DND-41 (cell line): ENCODE measurements at regions not wholly inside any gene's neighbourhood (a gene's known extent, or its start where the extent isn't known, plus 50 kb on each side); places are given as distances from the start of the nearest gene placed in this dataset.
A peak's percentile ranks its signal among the peaks of the same experiment; 100 is the strongest.

Experiments
- ATAC-seq: fragments of 200-7000 bp; cut with Tn5 transposase; 3 replicates; pipeline ENCODE4 v1.9.1; 2021; ENCODE audit warnings: low read depth; ENCODE audit not compliant: insufficient read depth
- DNase-seq: peaks from one replicate; pipeline ENCODE4 v3.0.0-alpha.2; 2020
- H2AFZ ChIP-seq: 2 replicates; pipeline ENCODE4 v1.6.0; 2012; ENCODE audit warnings: low read depth, low read length
- H3K27ac ChIP-seq: 2 replicates; pipeline ENCODE4 v1.5.1; 2012; ENCODE audit warnings: low read length, inconsistent platforms
- H3K27me3 ChIP-seq: fragments of 200-600 bp; sonication (generic); 2 replicates; pipeline ENCODE4 v1.6.0; 2012; ENCODE audit warnings: low read length, mild to moderate bottlenecking, inconsistent platforms; ENCODE audit not compliant: insufficient read depth, poor library complexity
- H3K36me3 ChIP-seq: 2 replicates; pipeline ENCODE4 v1.5.1; 2012; ENCODE audit warnings: low read length, inconsistent platforms; ENCODE audit not compliant: insufficient read depth
- H3K4me1 ChIP-seq: 2 replicates; pipeline ENCODE4 v1.5.1; 2012; ENCODE audit warnings: mild to moderate bottlenecking, low read length; ENCODE audit not compliant: insufficient read depth
- H3K4me2 ChIP-seq: 2 replicates; pipeline ENCODE4 v1.6.0; 2012; ENCODE audit warnings: mild to moderate bottlenecking, moderate library complexity, low read length, inconsistent platforms; ENCODE audit not compliant: insufficient read depth
- H3K4me3 ChIP-seq, 2 experiments: fragments of 200-600 bp in 1 of 2; shearing (Covaris generic) in 1 of 2; 2 replicates each; pipeline ENCODE4 v1.5.1; 2012 to 2016; ENCODE audit warnings: inconsistent platforms in 2 of 2, low read length in 2 of 2, mild to moderate bottlenecking in 2 of 2, low read depth in 1 of 2, moderate library complexity in 1 of 2
- H3K79me2 ChIP-seq: 2 replicates; pipeline ENCODE4 v1.6.0; 2012; ENCODE audit warnings: low read length, inconsistent platforms; ENCODE audit not compliant: insufficient read depth
- H3K9ac ChIP-seq: 2 replicates; pipeline ENCODE4 v1.6.0; 2012; ENCODE audit warnings: low read depth, mild to moderate bottlenecking, inconsistent platforms, low read length, moderate library complexity
- H3K9me3 ChIP-seq: 2 replicates; pipeline ENCODE4 v1.5.1; 2012; ENCODE audit warnings: low read length, moderate library complexity, mild to moderate bottlenecking, inconsistent platforms; ENCODE audit not compliant: insufficient read depth, severe bottlenecking
- H4K20me1 ChIP-seq: 2 replicates; pipeline ENCODE4 v1.6.0; 2012; ENCODE audit warnings: low read length; ENCODE audit not compliant: insufficient read depth
- EZH2 ChIP-seq: IDR thresholded peaks from 3 replicates; pipeline ENCODE4 v1.6.1; 2012; ENCODE audit warnings: borderline replicate concordance, low read depth, mild to moderate bottlenecking, moderate library complexity, low read length, inconsistent platforms; ENCODE audit not compliant: severe bottlenecking
- TF ChIP-seq, protein P1 (sequence below): IDR thresholded peaks from 2 replicates; pipeline ENCODE4 v1.5.1; 2012; ENCODE audit warnings: borderline replicate concordance, low read length, moderate library complexity, mild to moderate bottlenecking; ENCODE audit not compliant: poor library complexity, severe bottlenecking; ENCODE audit errors: extremely low read depth

DNA sequence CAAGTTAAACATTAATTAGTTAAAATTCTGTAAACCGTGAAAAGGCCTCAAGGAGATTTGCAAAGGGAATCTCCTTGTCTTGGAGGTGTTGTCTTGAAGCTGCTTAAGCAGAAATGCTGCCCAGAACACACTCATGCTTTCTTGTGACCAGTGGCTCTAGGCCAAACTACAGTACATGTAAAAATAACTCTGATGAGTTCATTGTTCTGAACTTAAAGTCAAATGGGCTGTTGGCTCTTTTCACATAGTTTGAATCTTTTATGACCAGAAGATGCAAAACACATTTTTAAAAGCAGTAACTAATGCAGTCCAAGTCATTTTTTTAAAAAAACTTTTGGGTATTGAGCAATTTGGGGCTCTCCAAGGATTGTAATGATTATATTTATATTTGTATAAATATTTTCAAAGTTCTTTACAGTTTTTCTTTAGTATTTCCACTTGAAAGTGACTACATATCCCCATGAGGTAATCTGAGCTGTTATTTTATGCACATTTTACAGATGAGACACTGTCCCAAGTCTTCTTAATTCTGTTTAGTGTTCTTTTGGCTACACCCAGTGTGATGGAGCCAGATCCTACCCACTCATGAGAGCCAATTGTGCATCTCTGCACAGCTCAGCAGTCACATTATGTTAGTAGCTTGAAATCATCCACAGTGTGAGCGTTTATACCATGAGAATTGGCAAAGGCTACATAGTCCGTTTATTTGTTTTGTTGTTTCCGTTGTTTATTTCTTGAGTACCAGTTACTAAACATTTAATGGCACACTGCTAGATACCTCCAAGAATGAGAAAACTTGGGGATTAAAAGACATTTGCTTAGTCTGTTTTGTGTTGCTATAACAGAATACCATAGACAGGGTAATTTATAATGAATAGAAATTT, 112.8 kb upstream of the ATXN3L start:
- Histone ChIP-seq H3K9ac (no peak overlapping the region), H3K4me3 (no peak overlapping the region), H3K27ac (no peak overlapping the region), H3K4me1 (peaks cover 6% of the 10 kb centered on the region; the same call in 1 of the 2 replicates), H3K9me3 (no peaks in the 10 kb centered on the region), H3K36me3 (no peaks in the 10 kb centered on the region), H3K79me2 (no peaks in the 10 kb centered on the region), H3K4me2 (no peak overlapping the region), H2AFZ (no peak overlapping the region), H3K27me3 (no peaks in the 10 kb centered on the region), H4K20me1 (no peaks in the 10 kb centered on the region)
- ATAC-seq, result no peak
- DNase-seq, result no peak
- no peak for TF ChIP-seq EZH2
- TF ChIP-seq, protein P1, sequence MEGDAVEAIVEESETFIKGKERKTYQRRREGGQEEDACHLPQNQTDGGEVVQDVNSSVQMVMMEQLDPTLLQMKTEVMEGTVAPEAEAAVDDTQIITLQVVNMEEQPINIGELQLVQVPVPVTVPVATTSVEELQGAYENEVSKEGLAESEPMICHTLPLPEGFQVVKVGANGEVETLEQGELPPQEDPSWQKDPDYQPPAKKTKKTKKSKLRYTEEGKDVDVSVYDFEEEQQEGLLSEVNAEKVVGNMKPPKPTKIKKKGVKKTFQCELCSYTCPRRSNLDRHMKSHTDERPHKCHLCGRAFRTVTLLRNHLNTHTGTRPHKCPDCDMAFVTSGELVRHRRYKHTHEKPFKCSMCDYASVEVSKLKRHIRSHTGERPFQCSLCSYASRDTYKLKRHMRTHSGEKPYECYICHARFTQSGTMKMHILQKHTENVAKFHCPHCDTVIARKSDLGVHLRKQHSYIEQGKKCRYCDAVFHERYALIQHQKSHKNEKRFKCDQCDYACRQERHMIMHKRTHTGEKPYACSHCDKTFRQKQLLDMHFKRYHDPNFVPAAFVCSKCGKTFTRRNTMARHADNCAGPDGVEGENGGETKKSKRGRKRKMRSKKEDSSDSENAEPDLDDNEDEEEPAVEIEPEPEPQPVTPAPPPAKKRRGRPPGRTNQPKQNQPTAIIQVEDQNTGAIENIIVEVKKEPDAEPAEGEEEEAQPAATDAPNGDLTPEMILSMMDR, result no peak

GRCh38 chrX:13430136-13430827, 110.4 kb upstream of the ATXN3L start:
- no peaks in the 10 kb centered on the region for H3K36me3 ChIP-seq
- H3K9me3 ChIP-seq, result no peaks in the 10 kb centered on the region
- peaks cover 6% of the 10 kb centered on the region; the same call in 1 of the 2 replicates for H3K4me1 ChIP-seq
- ATAC-seq, result no peak
- no peaks in the 10 kb centered on the region for H4K20me1 ChIP-seq
- no peaks in the 10 kb centered on the region for H3K79me2 ChIP-seq
- H3K27me3 ChIP-seq, result no peaks in the 10 kb centered on the region
- H3K4me3 ChIP-seq, result no peak overlapping the region
- H2AFZ ChIP-seq, result no peak overlapping the region
- H3K4me2 ChIP-seq, result no peak overlapping the region
- no peak for DNase-seq
- TF ChIP-seq, protein P1, result no peak
- TF ChIP-seq EZH2, result no peak
- no peak overlapping the region for H3K27ac ChIP-seq
- H3K9ac ChIP-seq, result no peak overlapping the region

GRCh38 chrX:13428053-13428786, 108.4 kb upstream of the ATXN3L start:
- Histone ChIP-seq H2AFZ (no peak overlapping the region), H3K4me1 (peaks cover 6% of the 10 kb centered on the region; the same call in 1 of the 2 replicates)
- DNase-seq, result peak; percentile 47

More at GRCh38 chrX:13428053-13428786, 108.4 kb upstream of the ATXN3L start:
- ATAC-seq, result peak; percentile 92
- H4K20me1 ChIP-seq, result no peaks in the 10 kb centered on the region
- H3K27me3 ChIP-seq, result no peaks in the 10 kb centered on the region
- H3K9ac ChIP-seq, result no peak overlapping the region
- no peaks in the 10 kb centered on the region for H3K36me3 ChIP-seq
- no peak overlapping the region for H3K4me3 ChIP-seq
- no peaks in the 10 kb centered on the region for H3K79me2 ChIP-seq
- H3K9me3 ChIP-seq, result no peaks in the 10 kb centered on the region
- H3K27ac ChIP-seq, result no peak overlapping the region
- TF ChIP-seq, protein P1, result no peak
- no peak for TF ChIP-seq EZH2
- no peak overlapping the region for H3K4me2 ChIP-seq
